GM18868 (cell line): ENCODE measurements at regions not wholly inside any gene's neighbourhood (a gene's known extent, or its start where the extent isn't known, plus 50 kb on each side); places are given as distances from the start of the nearest gene placed in this dataset.

Experiments used
- ATAC-seq: cut with Tn5 transposase; IDR thresholded peaks from one replicate; pipeline ENCODE4 v1.9.1; 2021; ENCODE audit warnings: mild to moderate bottlenecking, moderate library complexity; ENCODE audit not compliant: unreplicated experiment

DNA sequence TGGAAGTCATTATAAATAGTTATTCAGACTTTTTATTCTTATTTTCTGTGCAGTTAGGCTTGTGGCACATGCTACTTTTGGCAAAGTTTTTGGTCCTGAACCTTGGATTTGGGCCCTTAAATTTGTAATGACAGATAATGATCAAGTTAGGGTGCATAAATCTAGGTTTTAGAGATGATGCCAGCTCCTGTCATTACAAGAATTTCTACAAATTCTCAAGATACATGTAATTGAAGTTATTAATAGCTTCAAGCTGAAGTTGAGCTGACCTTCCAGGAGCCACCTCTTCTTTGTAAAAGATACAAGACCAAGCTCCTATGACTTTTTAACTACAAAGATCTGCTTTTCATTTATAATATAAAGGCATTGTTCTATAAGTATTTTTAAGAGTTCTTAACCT, 255.6 kb upstream of the UGT8 start:
- ATAC-seq: no peak

DNA sequence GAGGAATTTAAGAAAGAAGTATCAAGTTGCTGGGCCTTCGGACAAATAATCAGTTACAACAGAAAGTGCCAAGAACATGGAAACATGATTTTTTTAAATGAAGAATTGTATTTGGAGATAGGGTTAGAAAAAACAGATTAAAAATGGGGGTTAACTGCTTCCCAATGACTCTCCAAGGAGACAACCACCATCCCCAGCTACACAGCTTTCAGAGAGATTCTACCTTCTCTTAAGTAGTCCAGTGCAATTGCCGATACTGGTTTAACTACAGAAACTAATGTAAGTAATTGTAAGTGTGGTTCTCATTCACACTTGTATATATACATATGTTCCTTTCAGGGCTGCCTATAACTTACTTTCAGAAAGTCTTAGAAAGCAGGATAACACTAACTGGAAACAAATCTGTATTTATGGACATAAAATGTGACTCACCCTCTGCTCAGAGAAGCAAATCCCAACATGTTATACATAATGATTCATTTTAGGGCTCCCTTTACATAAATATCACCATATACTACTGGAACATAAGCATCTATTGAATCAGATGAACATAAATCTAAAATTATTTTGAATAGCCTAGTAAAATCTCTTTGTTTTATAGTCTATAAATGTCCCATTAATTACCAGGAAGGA, 248.9 kb upstream of the UGT8 start:
- no peak for ATAC-seq

DNA sequence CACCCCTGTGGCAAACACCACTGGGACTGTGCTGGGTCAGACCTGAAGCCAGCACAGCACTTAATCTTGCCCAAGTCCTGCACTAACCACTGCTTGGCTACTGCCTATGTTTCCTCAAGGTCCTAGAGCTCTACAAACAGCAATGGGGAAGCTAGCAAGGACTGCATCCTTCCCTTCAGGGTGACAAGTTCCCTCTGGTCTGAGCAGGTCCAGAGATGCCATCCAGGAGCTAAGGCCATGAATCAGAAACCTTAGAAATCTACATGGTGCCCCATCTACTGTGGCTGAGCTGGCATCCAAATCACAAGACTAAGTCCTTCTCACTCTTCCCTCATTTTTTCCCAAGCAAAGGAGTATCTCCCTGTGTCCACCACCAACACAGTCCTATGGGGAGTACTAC, 239.7 kb upstream of the UGT8 start:
- no peak for ATAC-seq

DNA sequence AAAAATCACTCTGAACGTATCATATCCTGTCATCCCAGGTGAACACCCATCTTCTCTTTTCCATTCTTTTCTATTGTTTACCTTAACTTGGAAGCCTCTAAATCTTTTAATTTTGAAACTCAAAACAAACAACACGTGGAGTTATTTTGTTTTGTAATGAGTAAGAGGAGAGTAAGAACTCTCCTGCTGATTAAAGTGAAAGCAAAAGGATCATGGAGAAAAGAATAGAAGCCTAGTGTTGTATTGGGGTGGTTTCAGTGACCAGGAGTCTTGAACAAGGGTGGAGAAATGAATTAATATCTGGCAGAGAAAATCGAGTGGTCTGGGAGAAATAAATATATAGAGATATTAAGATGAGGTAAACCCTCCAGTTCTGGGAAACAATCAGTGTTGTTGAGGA, 237.4 kb upstream of the UGT8 start:
- no peak for ATAC-seq

DNA sequence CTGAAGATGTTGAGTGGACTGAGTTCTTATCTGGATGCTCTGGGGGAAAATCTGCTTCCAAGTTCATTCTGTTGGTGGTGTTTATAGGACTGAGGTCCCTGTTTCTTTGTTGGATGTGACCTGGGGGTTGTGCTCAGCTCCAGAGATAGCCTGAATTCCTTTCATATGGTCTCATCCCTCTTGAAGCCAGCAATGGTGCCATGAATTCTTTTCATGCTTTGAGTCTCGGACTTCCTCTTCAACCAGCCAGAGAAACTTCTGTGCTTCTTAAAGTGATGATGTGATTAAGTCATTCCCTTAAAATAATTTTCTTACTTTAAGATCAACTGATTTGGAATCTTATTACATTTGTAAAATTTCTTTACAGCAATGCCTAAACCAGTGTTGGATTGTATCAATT, 233.8 kb upstream of the UGT8 start:
- no peak for ATAC-seq

DNA sequence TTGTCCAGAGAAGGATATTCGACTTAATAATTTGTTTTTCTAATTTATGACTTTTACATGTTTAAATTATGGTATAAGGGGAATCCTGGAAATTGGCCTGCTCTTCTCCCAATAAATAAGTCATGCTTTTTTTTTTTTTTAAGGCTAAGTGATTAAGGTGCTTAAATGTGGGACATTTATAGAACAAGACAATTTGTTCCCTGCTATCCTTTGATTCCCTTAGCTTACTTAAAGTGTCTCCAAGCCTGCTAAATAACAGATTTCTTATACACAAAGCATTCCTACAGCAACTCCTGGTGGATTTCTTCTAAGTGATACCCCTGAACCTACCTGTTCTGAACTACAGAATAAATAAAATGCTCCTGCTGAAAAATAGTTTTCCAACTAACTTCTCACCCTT, 233.0 kb upstream of the UGT8 start:
- ATAC-seq: no peak

DNA sequence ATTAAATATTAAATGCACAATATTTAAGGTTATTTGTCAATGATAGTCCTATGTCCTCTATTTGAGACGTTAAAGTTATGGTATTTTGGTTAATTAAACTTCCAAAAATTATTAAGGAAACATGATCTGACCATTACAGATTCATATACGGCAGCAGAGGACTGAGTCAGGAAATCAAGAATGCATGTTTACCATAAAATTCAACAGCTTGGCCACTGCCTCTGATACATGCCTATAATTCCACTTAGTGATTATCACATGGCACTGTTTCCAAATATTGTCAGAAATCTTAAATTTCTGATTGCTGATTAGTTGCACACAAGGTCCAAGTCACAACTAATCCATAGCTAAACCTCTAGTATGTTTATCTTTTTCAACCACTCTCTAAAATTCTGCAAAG, 232.2 kb upstream of the UGT8 start:
- no peak for ATAC-seq

DNA sequence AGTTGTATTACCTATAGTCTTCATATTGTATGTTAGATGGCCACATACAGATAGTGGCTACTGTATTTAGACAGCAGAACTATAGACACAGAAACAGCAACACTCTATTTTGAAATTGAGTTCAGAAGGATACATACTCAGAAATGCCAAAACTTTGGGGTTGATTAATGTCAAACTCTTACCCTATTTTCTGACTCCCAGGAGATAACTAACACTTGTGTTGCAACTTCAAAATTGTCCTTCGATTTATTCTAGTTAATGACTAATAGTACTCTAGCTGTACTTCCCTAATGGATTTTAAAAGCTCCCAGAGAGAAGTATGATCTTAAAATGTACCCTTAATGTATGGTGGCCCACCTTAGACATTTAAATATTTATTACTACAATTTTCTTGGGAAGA, 229.9 kb upstream of the UGT8 start:
- no peak for ATAC-seq

DNA sequence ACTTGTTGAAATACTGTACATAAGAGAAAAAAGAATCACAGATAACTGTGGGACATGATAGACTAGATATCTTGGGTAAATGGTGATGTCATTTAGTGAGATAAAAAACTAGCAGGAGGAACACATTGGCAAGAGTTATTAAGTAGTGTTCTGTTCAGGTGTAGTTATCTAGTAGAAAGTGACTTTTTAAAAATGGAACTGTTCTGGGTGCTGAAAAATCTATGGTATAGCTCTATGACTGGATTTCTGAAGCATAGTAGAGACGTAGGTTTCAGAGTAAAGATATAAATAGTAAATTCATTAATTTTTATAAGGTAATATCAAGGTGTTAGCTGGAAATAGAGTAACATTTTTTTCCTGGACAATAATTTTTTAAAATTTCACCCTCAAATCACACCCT, 225.1 kb upstream of the UGT8 start:
- no peak for ATAC-seq

DNA sequence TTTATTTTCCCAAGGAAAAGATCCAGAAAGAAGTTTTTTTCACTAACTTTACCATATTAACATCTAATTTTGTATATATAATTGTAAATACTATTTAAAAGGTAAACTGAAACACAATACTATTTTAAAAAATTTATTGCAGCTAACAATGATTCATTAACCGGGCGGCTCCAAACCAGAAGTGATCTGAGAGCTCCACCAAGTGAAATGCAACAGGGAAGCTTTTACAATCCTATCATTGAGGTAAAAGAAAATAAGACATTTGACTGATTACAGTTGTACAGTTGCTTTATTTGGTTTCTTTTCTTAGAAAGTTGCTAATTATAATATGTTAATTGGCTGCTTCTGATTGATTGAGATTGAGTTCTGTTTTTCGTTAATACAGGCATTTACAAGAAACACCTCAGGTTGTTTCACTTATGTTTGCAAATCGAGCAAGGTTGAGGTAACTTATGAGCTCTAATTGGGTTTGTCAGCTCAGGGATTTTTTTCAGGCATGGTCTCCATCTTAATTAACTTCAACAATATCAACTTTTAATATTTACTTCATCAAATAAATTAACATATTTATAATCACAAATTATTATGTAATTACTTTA, 220.2 kb upstream of the UGT8 start:
- no peak for ATAC-seq

DNA sequence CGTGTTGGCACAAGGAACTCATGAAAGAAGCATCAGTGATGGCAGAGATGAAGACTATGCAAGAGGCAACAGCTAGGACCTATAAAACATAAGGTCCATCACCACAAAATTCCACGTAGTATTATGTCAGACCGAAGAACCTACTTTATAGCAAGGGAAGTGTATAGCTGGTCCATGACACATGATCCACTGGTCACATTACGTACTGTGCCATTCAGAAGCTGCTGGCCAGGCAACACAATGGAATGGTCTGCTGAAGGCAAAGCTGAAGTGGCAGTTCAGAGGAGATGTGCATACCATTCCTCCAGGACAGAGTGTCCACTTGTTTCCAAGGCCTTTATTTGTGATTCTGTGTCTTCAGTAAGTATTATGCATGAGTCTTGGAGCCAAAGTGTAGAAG, 215.5 kb upstream of the UGT8 start:
- no peak for ATAC-seq

DNA sequence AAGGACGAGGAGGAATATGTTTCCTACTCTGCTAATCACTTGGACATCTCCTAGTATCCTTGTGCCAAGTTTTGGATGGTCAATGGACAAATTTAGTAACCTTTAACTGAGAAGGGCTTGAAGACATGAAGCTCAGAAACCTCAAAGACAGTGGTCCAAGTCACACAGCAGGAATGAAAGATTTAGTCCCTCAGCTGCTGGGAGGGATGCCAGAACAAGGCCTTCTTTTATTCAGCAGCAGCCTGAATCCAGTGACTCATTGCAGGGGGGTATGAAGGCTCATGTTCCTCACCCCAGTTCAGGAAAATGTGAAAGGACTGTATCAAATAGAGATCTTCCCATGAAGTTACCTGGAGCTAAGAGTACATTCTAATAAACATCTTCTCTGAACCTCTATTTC, 214.9 kb upstream of the UGT8 start:
- no peak for ATAC-seq

DNA sequence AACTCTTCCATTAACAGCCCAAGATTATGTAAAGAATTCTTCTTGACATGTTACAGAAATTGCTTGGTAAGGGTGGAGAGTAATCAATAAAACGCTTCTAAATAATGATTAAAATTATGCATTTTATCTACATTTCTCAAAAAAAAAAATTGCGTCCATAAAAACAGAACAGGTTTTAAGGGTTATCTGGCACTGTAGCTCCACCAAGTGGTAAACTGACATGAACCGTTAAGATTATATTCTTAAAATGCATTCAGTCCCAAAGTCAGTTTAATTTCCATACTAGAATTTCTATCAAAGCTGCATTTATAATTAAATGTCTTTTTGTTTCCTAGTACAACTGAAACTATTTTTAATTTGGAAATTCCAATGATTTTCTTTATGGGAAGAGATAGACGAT, 214.0 kb upstream of the UGT8 start:
- no peak for ATAC-seq

DNA sequence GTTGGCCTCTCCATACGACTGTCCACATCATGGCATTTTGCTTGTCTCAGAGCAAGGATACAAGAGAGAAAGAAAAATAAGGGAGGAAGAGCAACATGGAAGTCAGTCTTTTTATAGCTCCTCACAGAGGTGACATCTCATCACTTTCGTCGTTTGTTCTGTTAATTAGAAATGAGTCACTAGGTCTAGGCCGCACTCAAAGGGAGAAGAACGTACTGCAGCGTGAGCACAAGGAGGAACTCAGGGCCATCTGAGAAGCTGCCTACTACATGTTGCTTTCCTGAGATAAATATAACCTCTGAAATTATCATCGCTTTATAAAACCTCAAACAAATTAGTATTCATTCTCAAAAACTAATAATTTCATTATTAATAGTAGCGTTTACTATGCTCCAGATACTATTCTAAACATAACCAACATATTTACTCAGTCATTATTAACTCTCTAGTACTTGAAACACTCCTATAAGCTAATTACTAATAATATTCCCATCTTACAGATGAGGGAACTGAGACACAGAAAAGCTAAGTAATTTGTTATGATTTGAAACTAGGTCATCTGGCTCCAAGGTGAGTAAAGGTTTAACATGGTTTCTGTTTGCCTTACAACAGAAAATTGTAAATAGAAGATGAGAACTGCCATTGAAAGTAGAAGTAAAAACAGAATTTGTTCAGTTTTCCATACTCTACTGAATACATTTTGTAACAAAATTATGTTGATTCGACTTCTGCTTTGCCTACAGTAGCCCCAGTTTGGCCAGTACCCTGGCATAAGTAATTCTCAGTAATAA, 213.2 kb upstream of the UGT8 start:
- ATAC-seq: peak; percentile 84

DNA sequence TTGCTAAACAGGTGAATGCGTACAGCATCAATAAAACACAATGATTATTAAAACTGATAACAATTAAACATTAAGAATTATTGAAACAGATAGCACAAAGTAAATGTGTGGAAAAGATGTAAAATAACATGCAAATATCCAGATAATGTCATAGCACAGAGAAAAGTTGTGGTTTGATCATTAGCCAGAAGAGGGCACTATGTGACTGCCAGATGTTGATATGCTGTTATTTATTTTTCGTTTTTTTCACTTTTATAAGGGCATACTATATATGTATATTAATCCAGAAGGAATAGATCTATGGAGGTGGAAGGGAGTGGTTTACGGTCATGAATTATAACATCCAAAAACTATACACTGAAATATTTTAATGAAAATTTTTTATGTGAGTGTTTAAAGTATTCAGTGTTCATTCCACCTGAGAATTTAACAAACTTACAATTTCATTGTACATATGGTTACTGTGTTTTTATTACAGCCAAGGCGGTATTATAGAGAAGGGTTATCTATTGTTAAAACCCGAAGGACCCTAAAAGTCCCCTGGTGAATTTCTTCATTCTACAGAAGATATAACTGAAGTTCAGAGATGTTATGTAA, 211.9 kb upstream of the UGT8 start:
- ATAC-seq: peak; percentile 42

DNA sequence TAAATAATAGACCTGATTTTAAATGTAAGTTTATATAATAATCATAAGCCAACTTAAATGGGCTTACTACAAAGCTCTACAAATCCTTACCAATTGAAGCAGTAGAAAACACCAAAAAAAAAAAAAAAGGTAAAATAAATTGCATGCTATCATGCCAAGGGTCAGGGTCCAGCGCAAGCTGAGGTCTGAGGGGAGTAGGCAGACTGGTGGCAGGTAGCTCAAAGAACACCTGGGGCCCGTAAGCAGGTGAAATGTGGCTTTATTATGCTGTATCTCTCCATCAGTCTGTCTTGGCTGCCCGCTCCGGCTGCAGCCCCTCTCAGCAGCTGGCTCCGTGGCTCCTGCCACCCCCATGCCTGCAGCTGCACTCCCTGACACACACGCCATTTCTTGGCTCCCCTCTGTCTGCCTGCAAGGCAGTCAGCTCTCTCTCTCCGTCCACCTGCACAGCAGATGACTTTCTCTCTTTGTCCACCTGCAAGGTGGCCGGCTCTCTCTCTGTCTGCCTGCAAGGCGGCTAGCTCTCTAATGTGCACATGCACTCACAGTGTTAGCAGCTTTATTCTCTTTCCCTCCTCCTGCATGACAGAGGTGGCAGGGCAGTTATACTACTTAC, 209.4 kb upstream of the UGT8 start:
- ATAC-seq: no peak

DNA sequence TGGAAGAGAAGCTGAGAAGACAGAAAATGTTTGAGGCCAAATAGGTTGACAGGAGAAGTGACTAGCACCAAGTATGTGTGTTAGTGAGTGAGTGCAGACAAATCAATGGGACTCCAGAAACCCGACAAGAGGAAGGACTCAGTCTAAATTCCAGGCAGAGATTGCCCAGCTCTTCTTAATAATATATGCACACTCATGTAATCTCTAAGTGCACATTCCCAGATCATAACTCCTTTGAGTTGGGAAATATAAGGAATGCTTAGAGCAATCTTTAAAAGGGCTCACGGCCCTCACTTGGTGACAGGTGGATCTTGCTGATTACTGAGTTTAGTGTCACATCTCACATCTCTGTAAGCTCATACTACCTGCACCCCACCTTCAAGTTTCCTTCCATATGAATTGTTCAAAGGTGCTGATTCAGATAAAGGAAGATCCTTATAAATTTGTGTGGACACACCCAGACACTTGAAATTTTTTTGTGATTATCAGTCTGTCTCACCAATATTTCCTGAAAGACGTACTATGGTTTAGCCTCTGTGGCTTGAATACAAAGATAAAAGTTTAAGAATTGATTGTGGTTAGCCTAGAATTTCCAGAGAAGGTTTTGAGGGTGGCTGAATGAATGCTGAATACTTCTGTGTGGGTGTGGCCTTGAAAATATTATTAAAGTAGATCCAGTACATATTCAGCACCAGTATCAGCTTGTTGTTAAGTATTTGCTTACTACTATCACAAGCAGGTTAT, 205.1 kb upstream of the UGT8 start:
- ATAC-seq: no peak

DNA sequence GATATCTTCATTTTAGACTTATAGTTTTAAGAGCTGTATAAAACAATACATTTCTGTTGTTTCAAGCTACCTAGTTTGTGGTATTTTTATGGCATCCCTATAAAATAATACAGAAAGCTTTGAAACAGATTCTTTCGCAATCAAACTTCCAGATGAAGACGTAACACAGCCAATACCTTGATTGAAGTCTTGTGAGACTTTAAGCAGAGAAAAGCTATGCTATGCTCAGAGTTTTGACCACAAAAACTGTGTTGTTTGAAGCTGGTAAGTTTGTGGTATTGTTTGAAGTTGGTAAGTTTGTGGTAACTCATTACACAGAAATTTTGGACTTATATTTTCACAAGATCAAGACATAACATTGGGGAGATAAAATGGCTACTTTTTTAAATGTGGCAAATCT, 201.8 kb upstream of the UGT8 start:
- ATAC-seq: no peak

DNA sequence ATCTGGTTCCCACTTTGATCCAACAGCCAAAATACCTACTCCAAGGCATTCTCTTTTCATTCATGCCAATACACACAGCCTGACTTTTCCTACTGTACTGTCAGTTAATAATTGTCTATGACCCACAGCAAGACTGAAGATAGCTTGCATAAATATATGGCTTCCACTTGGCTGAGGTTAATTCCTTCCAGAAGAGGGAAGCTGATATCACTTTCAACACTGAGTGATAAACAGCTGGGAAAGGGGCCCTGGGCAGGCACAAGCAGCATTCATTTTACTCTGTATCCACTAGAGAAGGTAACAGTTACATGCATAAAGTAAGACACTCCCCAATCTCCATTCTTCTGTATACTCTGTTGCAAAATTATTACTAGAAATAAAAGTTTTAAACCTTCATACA, 200.2 kb upstream of the UGT8 start:
- ATAC-seq: no peak

DNA sequence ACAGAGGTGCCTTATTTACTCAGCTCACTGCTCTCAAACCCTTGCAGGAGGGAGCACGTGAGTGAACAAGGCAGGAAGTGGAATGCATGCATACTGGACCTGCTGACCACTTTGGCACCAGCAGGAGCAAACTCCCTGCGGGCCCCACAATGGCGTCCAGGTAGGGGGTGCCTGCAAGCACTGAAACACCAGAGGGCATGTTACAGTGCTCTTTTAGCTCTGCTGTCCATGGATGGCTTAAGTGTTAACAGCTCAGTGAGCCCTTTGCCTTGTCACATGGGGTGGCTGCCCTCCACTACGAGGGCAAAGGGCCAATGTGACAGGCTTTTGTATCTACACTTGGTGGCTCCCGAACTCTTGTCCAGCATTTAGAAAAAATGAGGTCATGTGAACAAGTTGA, 199.5 kb upstream of the UGT8 start:
- no peak for ATAC-seq

DNA sequence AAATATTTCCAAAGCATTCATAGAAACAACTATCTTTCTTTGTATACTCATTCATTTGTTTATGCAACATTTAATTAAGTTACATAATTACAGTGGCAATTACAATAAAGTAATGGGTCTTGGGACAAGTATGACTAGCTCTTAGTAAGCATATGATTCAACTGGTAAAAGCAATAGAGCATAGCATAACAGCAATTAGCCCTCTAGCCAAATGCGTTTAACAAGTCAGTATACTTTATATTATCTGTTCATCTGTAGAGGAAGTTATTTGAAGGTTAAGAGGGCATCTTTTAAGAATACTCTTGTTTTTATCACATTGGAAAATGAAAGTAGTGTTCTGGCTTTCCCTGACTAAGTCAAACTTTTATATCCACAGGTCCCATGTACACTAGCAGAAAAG, 198.1 kb upstream of the UGT8 start:
- no peak for ATAC-seq
